Stomach (tissue), 4 donors: ENCODE measurements at regions not wholly inside any gene's neighbourhood (a gene's known extent, or its start where the extent isn't known, plus 50 kb on each side); places are given as distances from the start of the nearest gene placed in this dataset.

ENCODE experiments used
- CTCF ChIP-seq, 7 experiments: fragments of 450-650 bp in 4 of 7; fragments of 200-600 bp in 3 of 7; sonication (generic) in 3 of 7; IDR thresholded peaks; one replicate each; pipeline ENCODE4 v1.5.1; 2016 to 2019; ENCODE audit warnings: antibody characterized with exemption in 7 of 7, control low read depth in 2 of 7, mild to moderate bottlenecking in 1 of 7
- EP300 ChIP-seq: sonication (generic); formaldehyde crosslinking; IDR thresholded peaks from one replicate; pipeline ENCODE4 v1.6.1; 2017; ENCODE audit warnings: antibody characterized with exemption
- POLR2A ChIP-seq, 4 donors: fragments of 450-650 bp; IDR thresholded peaks; one replicate each; pipeline ENCODE4 v1.6.1; 2016; ENCODE audit warnings: antibody characterized with exemption in 4 of 4, control low read depth in 2 of 4, mild to moderate bottlenecking in 1 of 4, moderate library complexity in 1 of 4
- POLR2AphosphoS5 ChIP-seq, 3 donors: sonication (generic); formaldehyde crosslinking; IDR thresholded peaks; one replicate each; pipeline ENCODE4 v1.6.1; 2016; ENCODE audit warnings: antibody characterized with exemption in 3 of 3

- TF ChIP-seq CTCF (IDR thresholded peaks at IDR 0.05) (no peak), POLR2A (IDR thresholded peaks at IDR 0.05) (no peak), EP300 (no peak), POLR2AphosphoS5 (IDR thresholded peaks at IDR 0.05) (no peak)
Measured at GRCh38 chr14:87712396-87713090, 280.4 kb downstream of the GALC start.
